Testis (tissue), 2 donors: ENCODE measurements at regions not wholly inside any gene's neighbourhood (a gene's known extent, or its start where the extent isn't known, plus 50 kb on each side); places are given as distances from the start of the nearest gene placed in this dataset.

ENCODE experiments used
- POLR2A ChIP-seq: fragments of 450-650 bp; IDR thresholded peaks from one replicate; pipeline ENCODE4 v1.6.1; 2017; ENCODE audit warnings: antibody characterized with exemption, mild to moderate bottlenecking, moderate library complexity
- TF ChIP-seq, protein P1 (sequence below), 3 experiments: fragments of 450-650 bp in 2 of 3; fragments of 200-600 bp in 1 of 3; sonication (generic) in 1 of 3; IDR thresholded peaks; one replicate each; pipeline ENCODE4 v1.5.1; 2016 to 2019; ENCODE audit warnings: antibody characterized with exemption in 3 of 3, mild to moderate bottlenecking in 2 of 3, moderate library complexity in 1 of 3

- TF ChIP-seq, protein P1, sequence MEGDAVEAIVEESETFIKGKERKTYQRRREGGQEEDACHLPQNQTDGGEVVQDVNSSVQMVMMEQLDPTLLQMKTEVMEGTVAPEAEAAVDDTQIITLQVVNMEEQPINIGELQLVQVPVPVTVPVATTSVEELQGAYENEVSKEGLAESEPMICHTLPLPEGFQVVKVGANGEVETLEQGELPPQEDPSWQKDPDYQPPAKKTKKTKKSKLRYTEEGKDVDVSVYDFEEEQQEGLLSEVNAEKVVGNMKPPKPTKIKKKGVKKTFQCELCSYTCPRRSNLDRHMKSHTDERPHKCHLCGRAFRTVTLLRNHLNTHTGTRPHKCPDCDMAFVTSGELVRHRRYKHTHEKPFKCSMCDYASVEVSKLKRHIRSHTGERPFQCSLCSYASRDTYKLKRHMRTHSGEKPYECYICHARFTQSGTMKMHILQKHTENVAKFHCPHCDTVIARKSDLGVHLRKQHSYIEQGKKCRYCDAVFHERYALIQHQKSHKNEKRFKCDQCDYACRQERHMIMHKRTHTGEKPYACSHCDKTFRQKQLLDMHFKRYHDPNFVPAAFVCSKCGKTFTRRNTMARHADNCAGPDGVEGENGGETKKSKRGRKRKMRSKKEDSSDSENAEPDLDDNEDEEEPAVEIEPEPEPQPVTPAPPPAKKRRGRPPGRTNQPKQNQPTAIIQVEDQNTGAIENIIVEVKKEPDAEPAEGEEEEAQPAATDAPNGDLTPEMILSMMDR (IDR thresholded peaks at IDR 0.05) = no peak
- no peak for TF ChIP-seq POLR2A
Measured at GRCh38 chr11:10930972-10931760, 73.3 kb upstream of the ZBED5 start.
